ENCODE measurements at regions not wholly inside any gene's neighbourhood (a gene's known extent, or its start where the extent isn't known, plus 50 kb on each side); places are given as distances from the start of the nearest gene placed in this dataset.

GRCh38 chr9:11546231-11546630, 933.4 kb upstream of the PTPRD start:
- Mint-ChIP-seq H3K9me3 (peaks cover 5% of the 10 kb centered on the region), H3K4me1 (no peaks in the 10 kb centered on the region), H3K27ac (no peak overlapping the region), H3K36me3 (no peaks in the 10 kb centered on the region), H3K4me3 (no peak overlapping the region), H3K27me3 (no peaks in the 10 kb centered on the region)
- CTCF ChIA-PET = no interaction called here
- DNase-seq = no peak

DNA sequence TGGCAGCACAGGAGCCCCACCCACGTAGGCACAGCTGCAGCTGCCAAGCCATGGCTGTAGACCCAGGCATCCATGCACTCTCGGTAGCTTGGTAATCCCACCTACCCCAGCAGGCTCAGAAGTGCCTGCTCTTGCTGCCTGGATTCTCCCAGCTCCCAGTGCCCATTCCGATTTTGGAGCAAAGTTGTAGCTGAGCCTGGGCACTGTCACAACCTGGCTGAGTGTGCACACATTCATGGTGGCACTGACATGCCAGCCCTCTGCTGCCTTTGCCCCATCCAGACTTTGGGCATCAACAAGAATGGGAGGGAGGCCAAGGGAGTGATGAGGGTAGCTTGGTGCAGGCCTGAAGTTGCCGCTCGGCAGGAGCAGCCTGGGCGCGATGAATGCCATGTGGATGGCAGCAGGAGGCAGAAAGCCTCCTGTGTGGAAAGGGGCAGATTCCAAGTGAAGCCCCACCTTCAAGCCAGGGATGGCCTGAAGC, 936.6 kb upstream of the PTPRD start:
- peaks cover 7% of the 10 kb centered on the region for H3K9me3 Mint-ChIP-seq
- H3K27ac Mint-ChIP-seq = no peak overlapping the region
- no peaks in the 10 kb centered on the region for H3K36me3 Mint-ChIP-seq
- H3K4me3 Mint-ChIP-seq = no peak overlapping the region
- CTCF ChIA-PET = no interaction called here
- no peak for DNase-seq
- H3K4me1 Mint-ChIP-seq = no peaks in the 10 kb centered on the region
- no peaks in the 10 kb centered on the region for H3K27me3 Mint-ChIP-seq

DNA sequence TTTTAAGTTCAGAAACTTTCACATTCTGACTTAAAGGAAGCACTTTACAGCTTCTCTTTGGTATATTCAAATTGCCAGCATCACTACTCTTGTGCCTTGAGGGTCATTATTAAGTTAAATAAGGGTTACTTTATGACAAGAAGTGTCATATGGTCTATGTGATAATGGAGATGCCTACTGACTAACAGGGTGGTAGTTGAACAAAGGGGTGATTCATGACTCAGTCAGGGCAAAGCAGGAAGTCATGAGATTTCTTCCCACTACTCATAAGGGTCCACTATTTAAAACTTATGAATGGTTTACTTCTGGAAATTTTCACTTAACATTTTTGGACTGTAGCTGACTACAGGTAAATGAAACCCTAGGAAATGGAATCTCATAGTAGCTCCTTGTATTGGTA, 938.3 kb upstream of the PTPRD start:
- Mint-ChIP-seq H3K9me3 (peaks cover 4% of the 10 kb centered on the region), H3K4me3 (no peak overlapping the region), H3K36me3 (no peaks in the 10 kb centered on the region), H3K4me1 (no peaks in the 10 kb centered on the region), H3K27me3 (no peaks in the 10 kb centered on the region), H3K27ac (no peak overlapping the region)
- CTCF ChIA-PET = no interaction called here
- no peak for DNase-seq

- CTCF ChIA-PET = no interaction called here
- peaks cover 15% of the 10 kb centered on the region for H3K9me3 Mint-ChIP-seq
- no peaks in the 10 kb centered on the region for H3K27me3 Mint-ChIP-seq
- DNase-seq = no peak
- no peaks in the 10 kb centered on the region for H3K4me1 Mint-ChIP-seq
- H3K4me3 Mint-ChIP-seq = no peak overlapping the region
- H3K27ac Mint-ChIP-seq = no peak overlapping the region
- no peaks in the 10 kb centered on the region for H3K36me3 Mint-ChIP-seq
Measured at GRCh38 chr9:11558043-11558442, 945.2 kb upstream of the PTPRD start.

DNA sequence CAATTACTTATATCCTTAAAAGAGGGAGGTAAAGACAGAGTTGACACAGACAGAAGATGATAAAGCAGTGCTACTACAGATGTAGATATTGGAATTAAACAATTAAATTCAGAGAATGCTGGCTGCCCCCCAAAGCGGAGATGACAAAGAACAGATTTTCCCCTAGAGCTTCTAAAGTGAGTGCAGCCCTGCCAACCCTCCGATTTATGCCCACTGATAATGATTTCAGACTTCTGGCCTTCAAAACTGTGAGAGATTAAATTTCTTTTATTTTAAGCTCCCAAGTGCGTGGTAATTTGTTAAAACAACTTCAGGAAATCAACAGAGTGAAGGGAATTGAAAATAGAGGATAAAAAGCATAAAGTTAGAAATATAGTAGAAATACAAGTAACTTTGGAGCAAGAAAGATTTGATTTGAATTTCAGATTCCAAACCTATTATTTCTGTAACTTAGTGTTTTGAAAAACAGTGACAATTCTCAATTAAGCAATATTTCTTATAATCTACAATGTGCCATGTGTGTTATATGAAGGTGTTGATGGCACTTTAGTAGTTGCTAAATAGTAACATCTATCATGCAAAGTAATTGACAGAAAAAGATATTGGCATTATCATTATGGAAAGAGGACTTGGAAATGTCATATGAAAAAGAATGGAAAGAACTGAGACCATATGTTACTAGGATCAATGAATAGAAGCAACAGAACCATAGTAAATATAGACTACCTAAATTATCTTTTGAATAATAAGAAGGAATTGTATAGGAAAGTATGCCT, 946.4 kb upstream of the PTPRD start:
- no peak for DNase-seq
- Mint-ChIP-seq H3K36me3 (no peaks in the 10 kb centered on the region), H3K4me3 (no peak overlapping the region), H3K4me1 (no peaks in the 10 kb centered on the region), H3K9me3 (peaks cover 18% of the 10 kb centered on the region), H3K27ac (no peak overlapping the region), H3K27me3 (no peaks in the 10 kb centered on the region)
- CTCF ChIA-PET = no interaction called here

DNA sequence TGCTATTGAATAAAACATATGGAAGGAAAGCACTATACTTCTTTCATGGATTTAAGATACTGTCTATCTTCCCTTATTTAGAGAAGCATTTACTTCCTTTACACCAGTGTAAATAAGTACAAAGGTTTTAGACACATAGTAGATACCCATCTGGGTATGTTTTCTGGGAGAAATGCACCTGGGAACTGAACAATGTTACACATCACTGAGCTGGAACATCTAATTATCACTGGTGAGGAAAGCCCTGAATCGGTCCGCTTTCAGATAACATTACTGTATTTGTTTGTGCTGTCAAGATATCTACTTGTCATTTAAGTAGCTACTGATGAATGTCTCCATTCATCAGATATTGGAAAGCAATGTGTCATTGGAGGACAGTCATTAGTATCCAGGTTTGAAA, 964.7 kb upstream of the PTPRD start:
- DNase-seq = no peak
- CTCF ChIA-PET = no interaction called here
- H3K27me3 Mint-ChIP-seq = no peaks in the 10 kb centered on the region
- H3K36me3 Mint-ChIP-seq = no peaks in the 10 kb centered on the region
- H3K4me1 Mint-ChIP-seq = no peaks in the 10 kb centered on the region
- H3K27ac Mint-ChIP-seq = no peak overlapping the region
- H3K4me3 Mint-ChIP-seq = no peak overlapping the region
- peaks cover 1% of the 10 kb centered on the region for H3K9me3 Mint-ChIP-seq

DNA sequence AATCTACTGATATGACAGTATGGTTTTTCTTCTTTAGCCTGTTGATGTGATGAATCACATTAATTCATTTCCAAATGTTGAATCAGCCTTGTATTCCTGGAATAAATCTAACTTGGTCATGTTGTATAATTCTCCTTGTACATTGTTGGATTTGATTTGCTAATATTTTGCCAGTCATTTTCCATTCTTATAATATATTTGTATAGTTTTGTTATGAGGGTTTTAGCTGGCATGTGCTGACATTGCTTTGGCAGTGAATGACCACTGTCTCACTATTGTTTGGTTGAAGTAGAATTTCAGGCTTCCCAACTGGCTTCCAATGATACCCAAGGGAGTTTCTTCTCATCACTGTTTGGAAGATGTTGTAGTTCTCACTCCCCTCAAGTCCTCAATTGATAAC, 983.0 kb upstream of the PTPRD start:
- CTCF ChIA-PET = no interaction called here
- Mint-ChIP-seq H3K4me3 (no peak overlapping the region), H3K9me3 (peaks cover 17% of the 10 kb centered on the region), H3K4me1 (no peaks in the 10 kb centered on the region), H3K27me3 (no peaks in the 10 kb centered on the region), H3K36me3 (no peaks in the 10 kb centered on the region), H3K27ac (no peak overlapping the region)
- no peak for DNase-seq

GRCh38 chr9:11618241-11618805, 1005.5 kb upstream of the PTPRD start:
- Mint-ChIP-seq H3K9me3 (peaks cover 31% of the 10 kb centered on the region), H3K36me3 (no peaks in the 10 kb centered on the region), H3K4me1 (no peaks in the 10 kb centered on the region), H3K4me3 (no peak overlapping the region), H3K27me3 (no peaks in the 10 kb centered on the region), H3K27ac (no peak overlapping the region)
- DNase-seq = no peak
- CTCF ChIA-PET = no interaction called here

GRCh38 chr9:11632691-11633090, 1019.9 kb upstream of the PTPRD start:
- no peaks in the 10 kb centered on the region for H3K36me3 Mint-ChIP-seq
- no peak overlapping the region for H3K27ac Mint-ChIP-seq
- no peaks in the 10 kb centered on the region for H3K4me1 Mint-ChIP-seq
- DNase-seq = no peak
- no peak overlapping the region for H3K4me3 Mint-ChIP-seq
- CTCF ChIA-PET = no interaction called here
- no peaks in the 10 kb centered on the region for H3K27me3 Mint-ChIP-seq
- peaks cover 20% of the 10 kb centered on the region for H3K9me3 Mint-ChIP-seq

GRCh38 chr9:11646831-11647230, 1034.0 kb upstream of the PTPRD start:
- Mint-ChIP-seq H3K27me3 (no peaks in the 10 kb centered on the region), H3K27ac (no peak overlapping the region), H3K4me3 (no peak overlapping the region), H3K9me3 (peaks cover 16% of the 10 kb centered on the region), H3K36me3 (no peaks in the 10 kb centered on the region), H3K4me1 (no peaks in the 10 kb centered on the region)
- DNase-seq = no peak
- CTCF ChIA-PET = no interaction called here

DNA sequence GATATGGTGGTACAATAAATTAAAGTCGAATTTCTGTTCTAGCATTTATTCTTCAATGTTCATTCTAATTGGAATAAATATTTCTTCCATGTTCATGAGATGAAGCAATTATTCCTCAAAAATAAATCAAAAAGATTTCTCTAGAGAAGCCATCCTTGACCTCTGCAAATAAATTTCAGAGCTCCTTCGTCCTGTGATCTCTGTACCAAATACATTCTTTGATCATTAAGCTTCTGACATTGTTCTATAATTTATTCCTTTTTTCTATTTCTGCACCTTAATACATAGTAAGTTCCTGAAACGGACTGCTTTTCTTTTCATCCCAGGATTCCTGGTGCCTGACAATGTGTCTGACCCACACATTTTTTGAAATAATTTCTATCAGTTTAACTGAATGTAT, 1039.3 kb upstream of the TYRP1 start:
- Mint-ChIP-seq H3K4me1 (no peaks in the 10 kb centered on the region), H3K27ac (no peak overlapping the region), H3K36me3 (no peaks in the 10 kb centered on the region), H3K9me3 (peaks cover 14% of the 10 kb centered on the region), H3K4me3 (no peak overlapping the region), H3K27me3 (no peaks in the 10 kb centered on the region)
- CTCF ChIA-PET = no interaction called here
- DNase-seq = no peak

GRCh38 chr9:11663913-11664312, 1029.3 kb upstream of the TYRP1 start:
- Mint-ChIP-seq H3K27me3 (no peaks in the 10 kb centered on the region), H3K9me3 (peaks cover 25% of the 10 kb centered on the region), H3K4me3 (no peak overlapping the region)

GRCh38 chr9:11676821-11677220, 1016.4 kb upstream of the TYRP1 start:
- CTCF ChIA-PET = no interaction called here
- H3K4me3 Mint-ChIP-seq = no peak overlapping the region
- H3K27me3 Mint-ChIP-seq = no peaks in the 10 kb centered on the region
- DNase-seq = no peak
- H3K9me3 Mint-ChIP-seq = peaks cover 6% of the 10 kb centered on the region
- no peaks in the 10 kb centered on the region for H3K36me3 Mint-ChIP-seq
- no peaks in the 10 kb centered on the region for H3K4me1 Mint-ChIP-seq
- H3K27ac Mint-ChIP-seq = no peak overlapping the region

More at GRCh38 chr9:11663913-11664312, 1029.3 kb upstream of the TYRP1 start:
- DNase-seq = no peak
- no peak overlapping the region for H3K27ac Mint-ChIP-seq
- no peaks in the 10 kb centered on the region for H3K36me3 Mint-ChIP-seq
- CTCF ChIA-PET = no interaction called here
- H3K4me1 Mint-ChIP-seq = no peaks in the 10 kb centered on the region

- Mint-ChIP-seq H3K9me3 (peaks cover 13% of the 10 kb centered on the region), H3K27me3 (no peaks in the 10 kb centered on the region), H3K36me3 (no peaks in the 10 kb centered on the region), H3K4me1 (no peaks in the 10 kb centered on the region), H3K4me3 (no peak overlapping the region), H3K27ac (no peak overlapping the region)
- DNase-seq = no peak
- CTCF ChIA-PET = no interaction called here
Measured at GRCh38 chr9:11686733-11687132, 1006.5 kb upstream of the TYRP1 start.

DNA sequence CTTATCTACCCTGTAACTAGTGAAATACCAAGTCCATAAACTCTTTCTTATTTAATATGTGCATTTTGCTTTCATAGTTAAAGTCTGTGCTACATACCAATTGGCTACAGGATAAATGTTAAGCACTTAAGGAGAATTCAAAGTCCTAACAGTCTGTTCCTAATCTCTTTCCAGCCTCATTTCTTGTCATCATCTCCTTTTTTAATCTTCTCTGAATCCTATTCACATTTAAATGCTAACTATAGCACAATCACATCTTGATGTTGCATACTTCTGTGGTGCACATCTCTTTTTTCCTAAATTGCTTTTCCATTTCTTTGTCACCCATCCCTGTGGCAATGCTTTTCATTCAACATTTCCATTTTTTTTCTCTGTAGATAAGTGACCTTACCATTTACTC, 996.1 kb upstream of the TYRP1 start:
- Mint-ChIP-seq H3K27ac (no peak overlapping the region), H3K9me3 (peaks cover 15% of the 10 kb centered on the region), H3K27me3 (no peaks in the 10 kb centered on the region), H3K36me3 (no peaks in the 10 kb centered on the region), H3K4me1 (no peaks in the 10 kb centered on the region), H3K4me3 (no peak overlapping the region)
- CTCF ChIA-PET = no interaction called here
- no peak for DNase-seq

Data from activated naive CD4-positive, alpha-beta T cell treated with anti-CD3 and anti-CD28 coated beads, Interleukin-2, amount 10 ng/mL, durations not matched to agents 7 days and 5 days (primary cell).